GM21526 (cell line): ENCODE measurements at regions not wholly inside any gene's neighbourhood (a gene's known extent, or its start where the extent isn't known, plus 50 kb on each side); places are given as distances from the start of the nearest gene placed in this dataset.

ENCODE experiments used
- ATAC-seq: cut with Tn5 transposase; IDR thresholded peaks from one replicate; pipeline ENCODE4 v1.9.1; 2021; ENCODE audit warnings: moderate library complexity; ENCODE audit not compliant: unreplicated experiment, low FRiP score

- no peak for ATAC-seq
Observed at GRCh38 chr2:146321175-146321574, 1523.7 kb upstream of the ACVR2A start.

GRCh38 chr2:146317959-146318358 is 1526.9 kb upstream of the ACVR2A start:
- no peak for ATAC-seq

- no peak for ATAC-seq
Observed at GRCh38 chr2:146312899-146313298, 1531.9 kb upstream of the ACVR2A start.

DNA sequence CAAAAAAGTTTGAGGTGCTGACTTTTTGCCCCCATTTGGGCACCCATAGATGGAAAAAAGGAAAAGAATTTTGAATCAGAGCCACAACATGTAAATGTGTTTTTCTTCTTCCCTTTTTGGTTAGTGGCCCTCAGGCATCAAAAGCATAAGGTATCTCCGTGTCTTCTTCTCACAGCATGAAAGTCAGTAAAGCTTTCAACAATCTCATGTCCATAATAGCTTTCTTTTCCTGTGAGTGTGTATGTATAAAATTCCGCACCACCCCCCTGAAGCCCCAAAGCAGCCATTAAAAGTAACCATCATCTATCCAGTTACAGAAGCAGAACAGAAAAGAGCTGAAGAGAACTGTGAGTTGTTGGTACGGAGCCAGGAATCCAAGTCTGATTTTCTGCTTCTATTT is 1539.7 kb upstream of the ACVR2A start:
- no peak for ATAC-seq

DNA sequence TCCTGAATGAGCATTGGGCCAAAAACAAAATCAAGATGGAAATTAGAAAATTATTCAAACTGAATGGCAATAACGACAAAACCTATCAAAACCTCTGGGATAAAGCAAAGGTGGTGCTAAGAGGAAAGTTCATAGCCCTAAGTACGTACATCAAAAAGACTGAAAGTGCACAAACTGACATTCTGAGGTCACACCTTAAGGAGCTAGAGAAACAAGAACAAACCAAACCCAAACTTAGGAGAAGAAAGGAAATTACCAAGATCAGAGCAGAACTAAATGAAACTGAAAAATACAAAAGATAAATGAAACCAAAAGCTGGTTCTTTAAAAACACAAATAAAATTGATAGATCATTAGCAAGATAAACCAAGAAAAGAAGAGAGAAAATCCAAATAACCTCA is 1543.5 kb upstream of the ACVR2A start:
- ATAC-seq: no peak

GRCh38 chr2:146295080-146295670 is 1549.7 kb upstream of the ACVR2A start:
- ATAC-seq: no peak

DNA sequence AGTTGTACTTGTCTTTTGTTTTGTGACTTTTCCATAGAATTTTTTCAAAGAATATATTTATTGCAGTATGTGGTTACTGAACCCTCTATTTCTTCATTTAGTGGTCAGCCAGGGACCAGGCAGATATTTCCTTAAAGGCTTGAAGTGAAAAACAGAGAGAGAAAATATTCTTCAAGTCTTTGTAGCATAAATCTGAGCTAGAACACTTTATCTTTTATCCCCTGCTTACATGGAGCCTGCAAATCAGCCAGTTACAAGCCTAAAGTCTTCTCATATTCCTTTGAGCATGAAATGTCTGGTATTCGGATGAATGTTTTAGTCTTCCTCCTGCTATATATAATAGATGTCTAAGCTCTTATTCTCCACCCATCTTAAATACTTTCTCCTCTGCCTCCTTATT is 1557.5 kb upstream of the ACVR2A start:
- ATAC-seq: no peak

GRCh38 chr2:146278881-146279280 is 1565.9 kb upstream of the ACVR2A start:
- ATAC-seq: no peak

- no peak for ATAC-seq
Observed at GRCh38 chr2:146271131-146271831, 1573.5 kb upstream of the ACVR2A start.

DNA sequence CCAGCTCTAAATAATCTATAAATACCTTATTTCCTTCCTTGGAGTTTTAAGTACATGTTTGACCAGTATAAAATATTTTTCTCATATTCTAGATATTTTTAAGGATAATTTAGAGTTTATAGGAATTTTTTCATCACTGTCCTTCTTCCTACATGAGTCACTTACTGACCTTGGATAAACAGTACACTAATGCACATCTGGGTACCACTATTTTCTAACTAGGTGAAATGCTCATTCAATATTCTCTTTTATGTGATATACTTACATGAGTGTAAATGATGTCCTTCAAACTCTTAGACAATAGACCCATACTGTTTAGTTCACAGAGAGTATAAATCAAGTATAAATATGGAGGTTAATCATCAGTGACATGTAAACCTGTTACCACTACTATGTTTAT is 1574.2 kb upstream of the ACVR2A start:
- no peak for ATAC-seq

- ATAC-seq: no peak
Observed at GRCh38 chr2:146267093-146267492, 1577.7 kb upstream of the ACVR2A start.

- ATAC-seq: no peak
Observed at GRCh38 chr2:146265656-146266055, 1579.2 kb upstream of the ACVR2A start.

DNA sequence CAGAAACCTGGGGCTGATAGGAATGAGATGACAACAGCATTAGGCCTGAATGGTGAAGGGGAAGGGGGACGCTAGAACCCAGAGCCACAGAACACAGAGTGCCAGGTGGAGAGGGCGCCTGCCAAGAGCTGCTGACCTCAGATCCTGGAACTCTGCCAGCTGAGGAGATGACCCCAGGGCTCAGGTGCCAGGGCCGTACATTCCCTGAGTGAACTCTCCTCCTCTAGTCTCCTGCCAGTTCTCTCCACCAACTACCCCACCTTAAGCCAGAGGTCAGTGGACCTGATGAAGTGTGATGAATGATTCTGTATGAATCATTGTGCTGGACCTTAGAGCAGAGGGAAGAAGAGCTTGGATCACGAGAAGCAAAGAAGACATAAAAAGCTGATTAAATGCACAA is 1582.2 kb upstream of the ACVR2A start:
- ATAC-seq: no peak

- no peak for ATAC-seq
Observed at GRCh38 chr2:146260551-146260950, 1584.3 kb upstream of the ACVR2A start.

GRCh38 chr2:146259816-146260215 is 1585.0 kb upstream of the ACVR2A start:
- no peak for ATAC-seq

DNA sequence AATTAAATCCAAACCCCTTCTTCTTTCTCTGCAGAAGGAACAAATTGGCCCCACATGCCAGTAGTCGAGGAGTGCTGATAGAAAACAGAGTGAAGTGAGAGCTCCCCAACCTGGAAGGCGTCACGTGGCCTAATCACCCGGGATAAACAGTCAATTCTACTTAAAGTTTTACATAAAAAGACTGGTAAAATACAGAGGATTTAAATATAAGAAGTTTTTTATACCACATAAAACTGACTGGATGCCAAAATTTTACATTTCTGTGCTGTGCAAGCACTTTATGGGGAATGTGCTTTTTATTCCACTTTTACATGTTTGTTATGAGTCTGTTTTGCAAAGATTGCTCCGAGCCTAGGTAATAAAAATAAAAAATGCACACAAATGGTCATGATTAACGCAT is 1586.8 kb upstream of the ACVR2A start:
- no peak for ATAC-seq

DNA sequence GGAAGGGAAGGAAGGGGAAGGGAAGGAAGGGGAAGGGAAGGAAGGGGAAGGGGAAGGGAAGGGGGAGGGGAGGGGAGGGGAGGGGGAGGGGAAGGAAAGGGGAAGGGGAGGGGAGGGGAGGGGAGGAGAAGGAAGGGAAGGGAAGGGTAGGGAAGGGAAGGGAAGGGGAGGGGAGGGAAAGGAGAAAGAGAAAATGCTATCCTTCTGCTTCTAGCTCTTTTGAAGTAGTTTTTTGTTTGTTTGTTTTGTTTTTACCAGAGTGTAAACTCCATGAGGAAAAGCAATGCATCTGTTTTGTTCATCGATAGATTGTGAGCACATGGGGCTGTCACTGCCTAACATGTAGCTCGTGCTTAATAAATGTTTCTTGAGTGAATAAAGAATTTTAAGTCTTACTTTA is 1592.7 kb upstream of the ACVR2A start:
- ATAC-seq: no peak

GRCh38 chr2:146251328-146251727 is 1593.5 kb upstream of the ACVR2A start:
- ATAC-seq: no peak

- ATAC-seq: no peak
Observed at GRCh38 chr2:146246736-146247523, 1597.9 kb upstream of the ACVR2A start.

GRCh38 chr2:146246002-146246735 is 1598.7 kb upstream of the ACVR2A start:
- no peak for ATAC-seq

- no peak for ATAC-seq
Observed at GRCh38 chr2:146244830-146245229, 1600.0 kb upstream of the ACVR2A start.
